HG02884 (cell line): ENCODE measurements at regions not wholly inside any gene's neighbourhood (a gene's known extent, or its start where the extent isn't known, plus 50 kb on each side); places are given as distances from the start of the nearest gene placed in this dataset.

ENCODE experiments used
- ATAC-seq: cut with Tn5 transposase; IDR thresholded peaks from one replicate; pipeline ENCODE4 v1.9.1; 2021; ENCODE audit warnings: mild to moderate bottlenecking, moderate library complexity; ENCODE audit not compliant: unreplicated experiment

- no peak for ATAC-seq
These were observed 825.5 kb downstream of the BCL11B start for GRCh38 chr14:98446508-98446907.

GRCh38 chr14:98456231-98456630 lies 815.8 kb downstream of the BCL11B start:
- no peak for ATAC-seq

GRCh38 chr14:98458702-98459101 lies 813.3 kb downstream of the BCL11B start:
- ATAC-seq = no peak

- ATAC-seq = no peak
These were observed 809.1 kb downstream of the BCL11B start for GRCh38 chr14:98462908-98463307.

DNA sequence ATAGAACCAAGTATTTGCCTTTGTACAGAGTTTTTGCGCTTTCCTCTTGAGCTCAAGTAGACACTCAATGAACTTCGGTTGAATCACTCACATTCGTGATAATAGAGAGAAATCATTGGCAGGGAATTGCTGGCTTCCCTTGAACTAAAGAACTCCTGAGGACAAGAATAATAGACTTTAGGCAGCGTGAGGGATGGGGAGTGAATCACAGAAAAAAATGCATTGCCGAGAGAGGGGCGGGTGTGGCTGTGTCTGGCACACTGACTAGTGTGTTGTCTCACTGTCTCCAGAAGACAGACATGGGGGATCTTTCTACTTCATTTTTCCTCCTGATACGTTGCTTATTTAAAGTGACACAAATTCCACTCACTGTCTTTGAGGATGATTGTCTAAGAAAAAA lies 805.2 kb downstream of the BCL11B start:
- ATAC-seq = no peak

DNA sequence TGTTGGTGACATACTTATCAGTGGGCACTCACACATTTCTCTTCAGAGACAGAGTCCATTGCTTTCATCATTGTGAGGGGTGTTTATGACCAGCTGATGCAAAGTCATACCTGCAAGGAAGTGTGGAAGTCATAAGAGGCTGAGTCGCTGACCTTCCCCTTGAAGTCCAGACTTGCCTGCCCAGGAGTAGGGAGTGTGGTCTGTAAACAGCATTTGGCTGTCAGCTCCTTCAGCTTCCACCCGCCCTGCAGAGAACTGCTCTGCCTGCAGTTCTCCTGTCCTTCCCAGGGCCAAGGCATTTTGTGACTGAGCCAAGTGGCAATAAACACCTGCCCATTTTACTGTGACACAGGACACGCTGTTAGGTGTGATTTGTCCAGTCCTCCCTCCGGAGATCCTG lies 801.3 kb downstream of the BCL11B start:
- no peak for ATAC-seq

- ATAC-seq = no peak
These were observed 797.1 kb downstream of the BCL11B start for GRCh38 chr14:98474900-98475299.

- no peak for ATAC-seq
These were observed 794.1 kb downstream of the BCL11B start for GRCh38 chr14:98477935-98478334.

- ATAC-seq = no peak
These were observed 782.9 kb downstream of the BCL11B start for GRCh38 chr14:98489115-98489514.

- ATAC-seq = no peak
These were observed 777.4 kb downstream of the BCL11B start for GRCh38 chr14:98494582-98494981.

- no peak for ATAC-seq
These were observed 773.7 kb downstream of the BCL11B start for GRCh38 chr14:98498019-98498885.

- ATAC-seq = no peak
These were observed 770.7 kb downstream of the BCL11B start for GRCh38 chr14:98501335-98501734.

GRCh38 chr14:98501836-98502235 lies 770.2 kb downstream of the BCL11B start:
- no peak for ATAC-seq

- no peak for ATAC-seq
These were observed 768.7 kb downstream of the BCL11B start for GRCh38 chr14:98503086-98503815.

GRCh38 chr14:98507264-98507663 lies 764.7 kb downstream of the BCL11B start:
- ATAC-seq = no peak

GRCh38 chr14:98510392-98510791 lies 761.6 kb downstream of the BCL11B start:
- no peak for ATAC-seq

DNA sequence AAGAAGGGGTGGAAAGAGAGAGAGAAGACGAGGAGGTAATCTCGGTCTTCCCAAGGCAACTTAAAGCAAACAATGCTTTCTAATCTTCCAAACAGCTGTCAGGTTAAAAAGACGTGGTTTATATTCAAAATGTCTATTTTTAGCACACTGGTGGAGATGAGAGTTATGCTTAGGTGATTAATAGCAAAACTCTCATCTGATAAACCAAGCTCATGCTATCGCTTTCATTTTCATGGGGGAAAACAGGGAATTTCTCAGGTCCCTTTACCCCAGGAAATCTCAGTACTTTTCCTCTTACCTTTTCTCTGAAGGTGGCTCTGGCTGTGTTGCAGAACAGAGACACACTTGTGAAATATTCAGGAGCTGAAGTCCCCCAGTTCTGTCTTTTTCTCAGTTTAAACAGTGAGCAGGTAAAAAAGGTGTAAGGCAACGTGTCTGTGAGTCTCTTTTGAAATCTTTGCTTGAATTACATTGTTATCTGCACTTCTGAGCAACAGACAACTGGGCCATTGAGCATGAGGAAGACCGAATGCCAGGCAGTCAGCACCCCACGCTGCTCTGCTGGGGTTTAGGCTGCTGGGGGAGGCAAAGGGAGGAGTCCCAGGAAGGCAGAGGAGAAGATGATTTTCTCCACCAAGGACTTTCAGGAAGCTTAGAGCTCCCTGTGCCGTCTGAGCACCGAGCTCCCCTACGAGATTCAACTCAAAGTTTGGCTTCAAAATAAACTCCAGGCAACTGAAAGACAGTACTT lies 759.3 kb downstream of the BCL11B start:
- ATAC-seq = no peak

- ATAC-seq = no peak
These were observed 758.4 kb downstream of the BCL11B start for GRCh38 chr14:98513558-98513957.

- no peak for ATAC-seq
These were observed 758.0 kb downstream of the BCL11B start for GRCh38 chr14:98514016-98514415.

GRCh38 chr14:98536256-98536655 lies 735.7 kb downstream of the BCL11B start:
- no peak for ATAC-seq

DNA sequence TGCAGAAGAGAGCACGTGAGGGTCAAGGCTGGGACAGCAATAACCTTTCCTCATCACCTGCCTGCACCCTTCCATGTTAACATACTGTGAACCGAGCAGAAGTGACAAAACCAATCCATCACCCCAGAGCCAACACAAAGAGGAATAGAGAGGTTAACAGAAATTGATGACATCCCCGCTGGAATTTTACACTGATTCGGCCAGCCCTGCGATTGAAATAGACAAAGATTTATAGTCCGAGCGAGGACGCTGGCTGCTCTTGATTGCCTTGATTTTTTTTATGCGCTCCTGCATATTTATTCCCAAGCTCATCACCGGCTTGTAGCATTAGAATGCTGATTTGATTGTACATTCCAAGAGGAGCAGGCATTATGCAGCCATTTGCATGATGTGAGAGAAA lies 729.7 kb downstream of the BCL11B start:
- no peak for ATAC-seq
